K562 (cell line): ENCODE measurements at regions not wholly inside any gene's neighbourhood (a gene's known extent, or its start where the extent isn't known, plus 50 kb on each side); places are given as distances from the start of the nearest gene placed in this dataset.
A peak's percentile ranks its signal among the peaks of the same experiment; 100 is the strongest.

Experiments
- CREB1 ChIP-seq, 2 experiments: sonication (generic) in 1 of 2; formaldehyde crosslinking in 1 of 2; IDR thresholded peaks; 2 replicates each; pipeline versions ENCODE4 v1.6.1 to v1.8.0; 2012 to 2022; ENCODE audit warnings: inconsistent platforms in 1 of 2, mild to moderate bottlenecking in 1 of 2, missing genetic modification reagents in 1 of 2, moderate library complexity in 1 of 2
- CREB3 ChIP-seq: fragments of 450-650 bp; conservative IDR thresholded peaks from 2 replicates; pipeline ENCODE4 v1.6.1; 2016; ENCODE audit warnings: missing genetic modification characterization, low read depth, mild to moderate bottlenecking, missing compliant biosample characterization, moderate library complexity
- HDAC1 ChIP-seq, 2 experiments: fragments of 450-650 bp; IDR thresholded peaks; 2 replicates each; pipeline ENCODE4 v1.6.1; 2016 to 2017; ENCODE audit warnings: inconsistent platforms in 1 of 2, mild to moderate bottlenecking in 1 of 2, moderate library complexity in 1 of 2
- HDAC3 ChIP-seq: fragments of 450-650 bp; IDR thresholded peaks from 2 replicates; pipeline ENCODE4 v1.6.1; 2018; ENCODE audit warnings: borderline replicate concordance, mild to moderate bottlenecking, moderate library complexity; ENCODE audit not compliant: partially characterized antibody
- MAFF ChIP-seq: IDR thresholded peaks from 2 replicates; pipeline ENCODE4 v1.6.1; 2012; ENCODE audit warnings: low read length, improper control_type of control experiment
- POLR2AphosphoS5 ChIP-seq: IDR thresholded peaks from 2 replicates; pipeline ENCODE4 v1.6.1; 2011; ENCODE audit warnings: mild to moderate bottlenecking, low read depth, low read length, moderate library complexity; ENCODE audit not compliant: control insufficient read depth, insufficient read depth
- POLR3G ChIP-seq: IDR thresholded peaks from 2 replicates; pipeline ENCODE4 v1.6.1; 2011; ENCODE audit not compliant: insufficient read length, insufficient replicate concordance; ENCODE audit errors: extremely low read depth
- SAP30 ChIP-seq: fragments of 200-600 bp; sonication (generic); IDR thresholded peaks from 2 replicates; pipeline ENCODE4 v1.6.1; 2012; ENCODE audit warnings: borderline replicate concordance, low read depth, mild to moderate bottlenecking, moderate library complexity, low read length, control low read depth, inconsistent platforms; ENCODE audit not compliant: insufficient read depth, poor library complexity, severe bottlenecking
- ZBTB49 ChIP-seq: sonication (generic); formaldehyde crosslinking; IDR thresholded peaks from 2 replicates; pipeline ENCODE4 v1.8.0; 2022; ENCODE audit warnings: missing genetic modification reagents, mild to moderate bottlenecking, borderline replicate concordance
- ZNF134 ChIP-seq: fragments of 250-450 bp; sonication (Bioruptor Pico); conservative IDR thresholded peaks from 2 replicates; pipeline ENCODE4 v1.4.0; 2020
- ZNF24 ChIP-seq: fragments of 450-650 bp; IDR thresholded peaks from 2 replicates; pipeline ENCODE4 v1.6.1; 2016
- ZNF318 ChIP-seq, 2 experiments: fragments of 450-650 bp; IDR thresholded peaks; 2 replicates each; pipeline ENCODE4 v1.6.1; 2016; ENCODE audit warnings: mild to moderate bottlenecking in 2 of 2, borderline replicate concordance in 1 of 2, low read depth in 1 of 2, moderate library complexity in 1 of 2
- TF ChIP-seq, protein P1 (sequence below): fragments of 250-450 bp; sonication (Bioruptor Pico); IDR thresholded peaks from 2 replicates; pipeline ENCODE4 v1.4.0; 2020; ENCODE audit warnings: borderline replicate concordance

DNA sequence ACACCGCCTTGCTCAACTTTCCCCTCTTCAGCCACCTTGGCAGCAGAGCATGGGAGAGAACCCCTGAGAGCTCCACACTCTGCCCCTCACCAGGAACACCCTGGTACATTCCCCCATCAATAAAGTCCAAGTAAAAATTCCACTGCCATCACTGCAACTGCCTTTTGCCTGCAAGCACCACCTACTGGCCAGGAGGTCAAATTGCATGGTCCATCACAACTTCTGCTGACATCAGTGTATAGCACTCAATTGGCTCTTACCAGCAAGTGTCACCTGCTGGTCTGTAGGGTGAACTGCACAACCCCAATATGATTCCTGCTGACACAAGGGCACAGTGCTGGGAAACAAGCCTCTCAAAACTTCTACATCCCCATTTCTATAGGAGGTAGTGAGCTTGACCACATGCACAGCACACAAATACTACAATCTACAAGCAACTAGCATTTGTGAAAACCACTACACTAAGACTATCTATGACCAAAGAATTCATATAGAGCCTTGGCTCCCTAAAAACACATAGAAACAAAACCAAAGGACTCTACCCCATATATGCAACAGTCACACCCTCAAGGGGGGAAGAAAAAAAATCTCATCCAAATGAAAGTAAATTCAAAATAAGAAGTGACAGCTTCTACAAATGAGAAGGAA lies 69.2 kb downstream of the FASLG start (continued):
- TF ChIP-seq, protein P1, sequence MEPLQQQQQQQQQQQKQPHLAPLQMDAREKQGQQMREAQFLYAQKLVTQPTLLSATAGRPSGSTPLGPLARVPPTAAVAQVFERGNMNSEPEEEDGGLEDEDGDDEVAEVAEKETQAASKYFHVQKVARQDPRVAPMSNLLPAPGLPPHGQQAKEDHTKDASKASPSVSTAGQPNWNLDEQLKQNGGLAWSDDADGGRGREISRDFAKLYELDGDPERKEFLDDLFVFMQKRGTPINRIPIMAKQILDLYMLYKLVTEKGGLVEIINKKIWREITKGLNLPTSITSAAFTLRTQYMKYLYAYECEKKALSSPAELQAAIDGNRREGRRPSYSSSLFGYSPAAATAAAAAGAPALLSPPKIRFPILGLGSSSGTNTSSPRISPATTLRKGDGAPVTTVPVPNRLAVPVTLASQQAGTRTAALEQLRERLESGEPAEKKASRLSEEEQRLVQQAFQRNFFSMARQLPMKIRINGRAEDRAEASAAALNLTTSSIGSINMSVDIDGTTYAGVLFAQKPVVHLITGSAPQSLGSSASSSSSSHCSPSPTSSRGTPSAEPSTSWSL (CRISPR knock-in tag) = no peak
- TF ChIP-seq ZBTB49 (CRISPR knock-in tag) (no peak), ZNF134 (CRISPR knock-in tag) (no peak), SAP30 (no peak), ZNF318 (IDR thresholded peaks at IDR 0.05; ENCODE audit: borderline replicate concordance in 1 of 2, low read depth in 1 of 2) (no peak), POLR3G (no peak), ZNF24 (peak; percentile 54), MAFF (peak; percentile 69; the same call in 1 of the 2 replicates), CREB1 (IDR thresholded peaks at IDR 0.05) (no peak), CREB1 (CRISPR knock-in tag; IDR thresholded peaks at IDR 0.05) (no peak), HDAC1 (IDR thresholded peaks at IDR 0.05) (no peak), HDAC3 (no peak), CREB3 (tag) (no peak), POLR2AphosphoS5 (no peak)
